Smooth muscle cell (in vitro differentiated cells): ENCODE measurements at regions not wholly inside any gene's neighbourhood (a gene's known extent, or its start where the extent isn't known, plus 50 kb on each side); places are given as distances from the start of the nearest gene placed in this dataset.

Experiments
- DNase-seq: peaks from one replicate; lab custom pipeline; 2025; ENCODE audit not compliant: unreplicated experiment; lab: John Stamatoyannopoulos, UW
- H2AFZ ChIP-seq: fragments of 200-600 bp; sonication (generic); 2 replicates; pipeline ENCODE4 v1.6.0; 2016; ENCODE audit warnings: antibody characterized with exemption, low read depth, mild to moderate bottlenecking
- H3F3A ChIP-seq: fragments of 200-600 bp; sonication (generic); 2 replicates; pipeline ENCODE4 v1.6.0; 2017; ENCODE audit warnings: antibody characterized with exemption, low read depth
- H3K27ac ChIP-seq: fragments of 200-600 bp; sonication (generic); 2 replicates; pipeline ENCODE4 v1.5.1; 2016; ENCODE audit warnings: low read depth, mild to moderate bottlenecking
- H3K27me3 ChIP-seq: fragments of 200-600 bp; sonication (generic); 2 replicates; pipeline ENCODE4 v1.6.1; 2016; ENCODE audit warnings: low read depth, mild to moderate bottlenecking
- H3K36me3 ChIP-seq: fragments of 200-600 bp; sonication (generic); 2 replicates; pipeline ENCODE4 v1.5.1; 2016; ENCODE audit warnings: low read depth
- H3K4me1 ChIP-seq: fragments of 200-600 bp; sonication (generic); 2 replicates; pipeline ENCODE4 v1.5.1; 2016; ENCODE audit warnings: low read depth
- H3K4me2 ChIP-seq: fragments of 200-600 bp; sonication (generic); 2 replicates; pipeline ENCODE4 v1.6.0; 2016; ENCODE audit warnings: mild to moderate bottlenecking
- H3K4me3 ChIP-seq: fragments of 200-600 bp; sonication (generic); 2 replicates; pipeline ENCODE4 v1.5.1; 2016; ENCODE audit warnings: mild to moderate bottlenecking
- H3K79me2 ChIP-seq: fragments of 200-600 bp; sonication (generic); 2 replicates; pipeline ENCODE4 v1.6.0; 2016; ENCODE audit warnings: low read depth, mild to moderate bottlenecking
- H3K9ac ChIP-seq: fragments of 200-600 bp; sonication (generic); 2 replicates; pipeline ENCODE4 v1.6.0; 2016; ENCODE audit warnings: low read depth
- H3K9me3 ChIP-seq: fragments of 200-600 bp; sonication (generic); replicated peaks from 2 replicates; pipeline ENCODE4 v1.5.1; 2016; ENCODE audit warnings: low read depth
- H4K20me1 ChIP-seq: fragments of 200-600 bp; sonication (generic); 2 replicates; pipeline ENCODE4 v1.6.0; 2016; ENCODE audit warnings: low read depth
- CTCF ChIP-seq: fragments of 200-600 bp; sonication (generic); IDR thresholded peaks from 2 replicates; pipeline ENCODE4 v1.5.1; 2017; ENCODE audit warnings: borderline replicate concordance, mild to moderate bottlenecking, antibody characterized with exemption; ENCODE audit not compliant: insufficient read depth, poor library complexity, severe bottlenecking
- WGBS: methylation state at CpG from one replicate; pipeline ENCODE4 v1.1.7; 2016; ENCODE audit warnings: low lambda C conversion rate; 5-methylcytosine and 5-hydroxymethylcytosine counted together

DNA sequence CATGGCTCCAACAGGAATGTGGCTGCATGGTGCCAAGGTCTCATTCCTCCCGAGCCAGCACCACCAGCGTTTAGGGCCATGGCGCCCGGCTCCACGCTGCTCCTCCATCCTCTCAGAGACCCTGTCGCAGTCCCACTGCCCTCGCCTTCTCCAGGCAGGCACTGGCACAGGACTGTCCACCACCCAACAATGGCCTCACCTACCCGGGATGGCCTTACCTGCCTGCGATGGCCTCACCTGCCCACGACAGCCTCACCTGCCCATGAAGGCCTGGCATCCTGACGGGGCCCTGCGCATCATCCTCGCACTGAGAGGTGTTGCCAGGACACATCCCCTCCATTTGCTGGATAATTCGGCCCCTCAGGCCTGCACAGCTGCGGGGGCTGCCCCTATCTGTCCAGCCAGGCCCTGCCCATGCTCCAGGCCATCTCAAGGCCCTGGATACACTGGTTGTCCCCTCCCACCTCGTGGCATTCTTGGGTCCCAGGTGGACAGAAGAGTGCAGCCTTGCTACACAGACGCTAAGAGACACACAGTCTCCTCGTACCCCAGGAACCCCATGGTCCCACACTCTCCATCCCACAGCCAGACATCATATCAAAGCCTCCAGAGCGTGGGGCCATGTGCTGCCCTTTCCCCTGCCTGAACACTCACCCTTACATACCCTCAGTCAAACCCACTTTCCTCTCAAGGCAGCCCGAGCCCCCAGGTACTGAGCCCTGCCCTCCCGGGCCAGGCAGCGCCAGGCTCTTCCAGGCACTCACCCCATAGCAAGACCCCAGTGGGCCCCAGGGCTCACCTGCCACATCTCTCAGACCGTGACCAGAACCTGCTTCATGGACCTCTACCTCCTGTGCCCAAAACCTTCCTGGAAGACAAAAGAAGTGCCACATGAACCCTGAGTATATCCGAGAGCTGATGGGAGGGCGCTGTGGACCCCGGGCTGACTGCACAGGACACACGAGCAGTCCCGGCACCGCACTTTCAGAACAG lies 268.6 kb downstream of the EIPR1 start:
- Histone ChIP-seq H3K4me3 (no peak overlapping the region), H3F3A (no peaks in the 10 kb centered on the region), H2AFZ (no peak overlapping the region), H3K9ac (no peak overlapping the region), H3K4me1 (no peaks in the 10 kb centered on the region), H4K20me1 (no peaks in the 10 kb centered on the region), H3K9me3 (no peaks in the 10 kb centered on the region), H3K27me3 (no peaks in the 10 kb centered on the region), H3K36me3 (no peaks in the 10 kb centered on the region), H3K4me2 (no peak overlapping the region), H3K79me2 (no peaks in the 10 kb centered on the region), H3K27ac (no peak overlapping the region)
- no peak for TF ChIP-seq CTCF
- DNase-seq: no peak
- 94% methylated on average over 29 of the region's 29 CpGs for WGBS

DNA sequence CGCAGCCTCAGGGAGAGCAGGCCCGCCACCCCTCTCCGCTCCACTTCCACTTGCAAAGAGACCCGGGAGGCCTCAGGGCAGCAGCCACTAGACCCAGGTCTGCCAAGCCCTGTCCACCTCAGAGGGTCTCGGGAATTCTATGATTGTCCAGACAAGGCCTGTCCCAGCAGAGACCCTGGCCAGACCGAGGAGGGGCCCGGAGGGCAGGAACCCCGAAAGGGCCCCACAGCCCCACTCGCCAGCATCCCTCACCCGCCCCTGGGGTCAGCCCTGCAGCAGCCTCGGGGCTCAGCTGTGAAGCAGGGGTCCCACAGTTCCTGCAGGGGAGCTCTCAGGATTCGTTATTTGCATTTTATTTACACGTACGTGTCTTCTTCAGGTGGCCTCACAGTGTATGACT lies 269.5 kb downstream of the EIPR1 start:
- Histone ChIP-seq H4K20me1 (no peaks in the 10 kb centered on the region), H3K27me3 (no peaks in the 10 kb centered on the region), H3K4me1 (no peaks in the 10 kb centered on the region), H3K79me2 (no peaks in the 10 kb centered on the region), H3F3A (no peaks in the 10 kb centered on the region), H3K9ac (no peak overlapping the region), H3K36me3 (no peaks in the 10 kb centered on the region), H3K9me3 (no peaks in the 10 kb centered on the region), H3K4me3 (no peak overlapping the region), H3K27ac (no peak overlapping the region), H3K4me2 (no peak overlapping the region), H2AFZ (no peak overlapping the region)
- DNase-seq: no peak
- 95% methylated on average over 14 of the region's 14 CpGs for WGBS
- no peak for TF ChIP-seq CTCF

- Histone ChIP-seq H3K9ac (no peak overlapping the region), H4K20me1 (no peaks in the 10 kb centered on the region), H3K9me3 (no peaks in the 10 kb centered on the region), H3K27me3 (no peaks in the 10 kb centered on the region), H3K4me3 (no peak overlapping the region), H3F3A (no peaks in the 10 kb centered on the region), H3K79me2 (no peaks in the 10 kb centered on the region), H3K4me1 (no peaks in the 10 kb centered on the region), H2AFZ (no peak overlapping the region), H3K27ac (no peak overlapping the region), H3K4me2 (no peak overlapping the region), H3K36me3 (no peaks in the 10 kb centered on the region)
- 89% methylated on average over 14 of the region's 14 CpGs for WGBS
- no peak for DNase-seq
- TF ChIP-seq CTCF: no peak
Measured at GRCh38 chr2:3107567-3107966, 270.1 kb downstream of the EIPR1 start.
